Adrenal gland (tissue), 5 donors: ENCODE measurements at regions not wholly inside any gene's neighbourhood (a gene's known extent, or its start where the extent isn't known, plus 50 kb on each side); places are given as distances from the start of the nearest gene placed in this dataset.

Experiments
- CTCF ChIP-seq, 6 experiments: fragments of 450-650 bp in 4 of 6; fragments of 200-600 bp in 2 of 6; sonication (generic) in 1 of 6; IDR thresholded peaks; 1 replicate in 5 of 6; 2 replicates in 1 of 6; pipeline versions ENCODE4 v1.5.1 to v1.8.0; 2016 to 2021; ENCODE audit warnings: antibody characterized with exemption in 6 of 6, mild to moderate bottlenecking in 2 of 6, moderate library complexity in 1 of 6
- POLR2A ChIP-seq, 2 donors: fragments of 450-650 bp; IDR thresholded peaks; one replicate each; pipeline ENCODE4 v1.6.1; 2017; ENCODE audit warnings: antibody characterized with exemption in 2 of 2, mild to moderate bottlenecking in 2 of 2, moderate library complexity in 1 of 2
- donor health status: DM: no; HTN: no; CAD: no.

GRCh38 chr4:103405415-103405814 is 207.3 kb upstream of the CENPE start:
- TF ChIP-seq CTCF (IDR thresholded peaks at IDR 0.05) = no peak
- TF ChIP-seq POLR2A (IDR thresholded peaks at IDR 0.05) = no peak
